HG03469 (cell line): ENCODE measurements at regions not wholly inside any gene's neighbourhood (a gene's known extent, or its start where the extent isn't known, plus 50 kb on each side); places are given as distances from the start of the nearest gene placed in this dataset.
"Not testable (repeated sequence)": the region's sequence is repeated elsewhere in the genome, so short reads cannot be mapped to it uniquely, and the experiment has no call there.

ENCODE experiments used
- ATAC-seq: cut with Tn5 transposase; IDR thresholded peaks from one replicate; pipeline ENCODE4 v1.9.1; 2021; ENCODE audit warnings: mild to moderate bottlenecking, moderate library complexity, moderate number of reproducible peaks; ENCODE audit not compliant: unreplicated experiment

- ATAC-seq = no peak
These were observed 251.5 kb downstream of the NSUN3 start for GRCh38 chr3:94314218-94314883.

- no peak for ATAC-seq
These were observed 254.2 kb downstream of the NSUN3 start for GRCh38 chr3:94317017-94317416.

- no peak for ATAC-seq
These were observed 260.7 kb downstream of the NSUN3 start for GRCh38 chr3:94323596-94323995.

GRCh38 chr3:94331831-94332230 lies 269.0 kb downstream of the NSUN3 start:
- no peak for ATAC-seq

- no peak for ATAC-seq
These were observed 273.3 kb downstream of the NSUN3 start for GRCh38 chr3:94336046-94336753.

GRCh38 chr3:94345101-94345500 lies 282.2 kb downstream of the NSUN3 start:
- no peak for ATAC-seq

- ATAC-seq = no peak
These were observed 286.5 kb downstream of the NSUN3 start for GRCh38 chr3:94349310-94349878.

- no peak for ATAC-seq
These were observed 293.7 kb downstream of the NSUN3 start for GRCh38 chr3:94356581-94356980.

- no peak for ATAC-seq
These were observed 297.1 kb downstream of the NSUN3 start for GRCh38 chr3:94359996-94360395.

- ATAC-seq = no peak
These were observed 298.1 kb downstream of the NSUN3 start for GRCh38 chr3:94360987-94361386.

- ATAC-seq = no peak
These were observed 299.5 kb downstream of the NSUN3 start for GRCh38 chr3:94362393-94362792.

- no peak for ATAC-seq
These were observed 302.1 kb downstream of the NSUN3 start for GRCh38 chr3:94365006-94365405.

- no peak for ATAC-seq
These were observed 309.2 kb downstream of the NSUN3 start for GRCh38 chr3:94372026-94372425.

GRCh38 chr3:94373456-94373855 lies 310.6 kb downstream of the NSUN3 start:
- ATAC-seq = no peak

GRCh38 chr3:94374439-94375161 lies 311.7 kb downstream of the NSUN3 start:
- no peak for ATAC-seq

- ATAC-seq = not testable (repeated sequence)
These were observed 314.3 kb downstream of the NSUN3 start for GRCh38 chr3:94377123-94377696.

GRCh38 chr3:94377863-94378262 lies 315.0 kb downstream of the NSUN3 start:
- not testable (repeated sequence) for ATAC-seq

- ATAC-seq = no peak
These were observed 315.5 kb downstream of the NSUN3 start for GRCh38 chr3:94378322-94378721.

- ATAC-seq = no peak
These were observed 316.4 kb downstream of the NSUN3 start for GRCh38 chr3:94379264-94379663.

- no peak for ATAC-seq
These were observed 332.0 kb downstream of the NSUN3 start for GRCh38 chr3:94394885-94395284.

- no peak for ATAC-seq
These were observed 333.0 kb downstream of the NSUN3 start for GRCh38 chr3:94395851-94396250.
